WTC11 (cell line): ENCODE measurements at regions not wholly inside any gene's neighbourhood (a gene's known extent, or its start where the extent isn't known, plus 50 kb on each side); places are given as distances from the start of the nearest gene placed in this dataset.

Experiments
- ATAC-seq: fragments of 200-7000 bp; cut with Tn5 transposase; 2 replicates; pipeline ENCODE4 v1.10.0; 2021; ENCODE audit warnings: mild to moderate bottlenecking, moderate library complexity
- CTCF ChIA-PET: fragments of 300-600 bp; sonication (Branson Sonifier 250); formaldehyde crosslinking; loops from one replicate; lab custom pipeline; 2021; ENCODE audit warnings: antibody characterized with exemption; lab: Charles Lee
- POLR2A ChIA-PET: fragments of 350-600 bp; sonication (Branson Sonifier 250); formaldehyde crosslinking; loops from one replicate; lab custom pipeline; 2021; ENCODE audit warnings: antibody characterized with exemption; lab: Charles Lee
- DNase-seq: peaks from one replicate; pipeline ENCODE4 v3.0.0; 2021; ENCODE audit warnings: low spot score
- H3K27ac Mint-ChIP-seq: 2 replicates; pipeline ENCODE4 v1.8.0; 2021; ENCODE audit warnings: mixed read lengths
- H3K27me3 Mint-ChIP-seq: 2 replicates; pipeline ENCODE4 v1.8.0; 2021; ENCODE audit warnings: low read depth, mild to moderate bottlenecking, moderate library complexity, mixed read lengths
- H3K36me3 Mint-ChIP-seq: 2 replicates; pipeline ENCODE4 v1.8.0; 2021; ENCODE audit warnings: mixed read lengths
- H3K4me1 Mint-ChIP-seq: 2 replicates; pipeline ENCODE4 v1.8.0; 2022; ENCODE audit warnings: mixed read lengths
- H3K4me3 Mint-ChIP-seq: 2 replicates; pipeline ENCODE4 v1.8.0; 2021; ENCODE audit warnings: mild to moderate bottlenecking, moderate library complexity, mixed read lengths
- H3K9me3 Mint-ChIP-seq: 2 replicates; pipeline ENCODE4 v1.8.0; 2021; ENCODE audit warnings: mixed read lengths
- ESRRA ChIP-seq: sonication (generic); formaldehyde crosslinking; IDR thresholded peaks from 2 replicates; pipeline ENCODE4 v1.8.1; 2022; ENCODE audit warnings: mild to moderate bottlenecking, missing genetic modification reagents, borderline replicate concordance
- FOXJ3 ChIP-seq: sonication (generic); formaldehyde crosslinking; IDR thresholded peaks from 2 replicates; pipeline ENCODE4 v1.9.0; 2021; ENCODE audit warnings: missing genetic modification reagents, mild to moderate bottlenecking, borderline replicate concordance
- FOXP1 ChIP-seq: sonication (generic); formaldehyde crosslinking; IDR thresholded peaks from 2 replicates; pipeline ENCODE4 v1.8.0; 2022; ENCODE audit warnings: missing genetic modification reagents, mild to moderate bottlenecking, moderate library complexity, borderline replicate concordance
- FOXP4 ChIP-seq: sonication (generic); formaldehyde crosslinking; IDR thresholded peaks from 2 replicates; pipeline ENCODE4 v1.8.0; 2022; ENCODE audit warnings: mild to moderate bottlenecking, missing genetic modification reagents
- KAT7 ChIP-seq: sonication (generic); formaldehyde crosslinking; IDR thresholded peaks from 2 replicates; pipeline ENCODE4 v1.8.1; 2023; ENCODE audit warnings: missing genetic modification reagents, mild to moderate bottlenecking, borderline replicate concordance
- MAX ChIP-seq: sonication (generic); formaldehyde crosslinking; IDR thresholded peaks from 2 replicates; pipeline ENCODE4 v1.8.0; 2022; ENCODE audit warnings: mild to moderate bottlenecking, missing genetic modification reagents
- NFATC4 ChIP-seq: fragments of 250-450 bp; sonication (Bioruptor Pico); IDR thresholded peaks from 2 replicates; pipeline ENCODE4 v1.9.0; 2021; ENCODE audit warnings: mild to moderate bottlenecking
- RORB ChIP-seq: fragments of 250-450 bp; sonication (Bioruptor Pico); IDR thresholded peaks from 2 replicates; pipeline ENCODE4 v1.9.0; 2021; ENCODE audit warnings: mild to moderate bottlenecking
- SMAD4 ChIP-seq: sonication (generic); formaldehyde crosslinking; IDR thresholded peaks from 2 replicates; pipeline ENCODE4 v1.8.0; 2022; ENCODE audit warnings: mild to moderate bottlenecking, missing genetic modification reagents
- TP53 ChIP-seq: sonication (generic); formaldehyde crosslinking; IDR thresholded peaks from 2 replicates; pipeline ENCODE4 v1.8.1; 2023; ENCODE audit warnings: mild to moderate bottlenecking, missing genetic modification reagents
- ZNF219 ChIP-seq: sonication (generic); formaldehyde crosslinking; IDR thresholded peaks from 2 replicates; pipeline ENCODE4 v1.8.0; 2023; ENCODE audit warnings: missing genetic modification reagents, mild to moderate bottlenecking, borderline replicate concordance
- ZNF281 ChIP-seq: sonication (generic); formaldehyde crosslinking; IDR thresholded peaks from 2 replicates; pipeline ENCODE4 v1.8.0; 2023; ENCODE audit warnings: mild to moderate bottlenecking, missing genetic modification reagents
- ZNF671 ChIP-seq: fragments of 250-450 bp; sonication (Bioruptor Pico); IDR thresholded peaks from 2 replicates; pipeline ENCODE4 v1.8.0; 2021; ENCODE audit warnings: mild to moderate bottlenecking
- ZSCAN18 ChIP-seq: fragments of 250-450 bp; sonication (Bioruptor Pico); IDR thresholded peaks from 2 replicates; pipeline ENCODE4 v2.1.2; 2022; ENCODE audit warnings: mild to moderate bottlenecking, moderate library complexity
- TF ChIP-seq, protein P1 (sequence below): sonication (generic); formaldehyde crosslinking; IDR thresholded peaks from 2 replicates; pipeline ENCODE4 v1.8.1; 2023; ENCODE audit warnings: mild to moderate bottlenecking, missing genetic modification reagents, moderate library complexity
- TF ChIP-seq, protein P2 (sequence below): sonication (generic); formaldehyde crosslinking; IDR thresholded peaks from 2 replicates; pipeline ENCODE4 v1.8.1; 2023; ENCODE audit warnings: mild to moderate bottlenecking, moderate library complexity, missing genetic modification reagents
- TF ChIP-seq, protein P3 (sequence below): sonication (generic); formaldehyde crosslinking; IDR thresholded peaks from 2 replicates; pipeline ENCODE4 v1.8.0; 2022; ENCODE audit warnings: mild to moderate bottlenecking, missing genetic modification reagents
- TF ChIP-seq, protein P4 (sequence below): fragments of 250-450 bp; sonication (Bioruptor Pico); IDR thresholded peaks from 2 replicates; pipeline ENCODE4 v1.9.0; 2021; ENCODE audit warnings: moderate library complexity, mild to moderate bottlenecking, inconsistent platforms, borderline replicate concordance

DNA sequence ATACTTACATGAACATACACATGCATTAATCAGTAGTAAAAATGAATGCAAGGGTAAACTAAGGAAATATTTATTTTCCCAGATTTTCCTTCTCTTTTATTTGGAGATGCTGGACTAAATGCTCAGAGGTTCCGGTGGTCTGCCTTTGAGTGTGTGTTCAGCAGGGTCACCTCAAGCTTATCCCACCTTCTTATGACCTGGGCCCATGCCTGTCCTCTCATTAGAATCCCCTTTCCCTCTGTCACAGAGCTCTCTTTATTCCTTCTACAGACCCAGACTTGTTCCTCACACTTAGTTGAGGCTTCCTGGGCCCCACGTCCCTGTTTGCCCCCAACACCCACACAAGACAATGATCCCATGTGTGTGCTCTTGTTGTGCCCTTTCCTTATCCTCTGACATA lies 61.6 kb upstream of the TOP3B start:
- ChIA-PET CTCF (interaction anchor here (0.9 to 4.2 kb wide), 7 partner anchors 10 to 113 kb away, joined by 3 to 29 read pairs (median 5); no protein-coding TSS in a partner anchor), POLR2A (no interaction called here)
- no peak for TF ChIP-seq ZNF219
- no peak for TF ChIP-seq ESRRA (CRISPR knock-in tag)
- TF ChIP-seq FOXJ3 (CRISPR knock-in tag), result no peak
- TF ChIP-seq MAX (CRISPR knock-in tag), result no peak
- TF ChIP-seq NFATC4, result no peak
- TF ChIP-seq FOXP4 (CRISPR knock-in tag), result no peak
- TF ChIP-seq KAT7 (CRISPR knock-in tag), result no peak
- no peak for TF ChIP-seq SMAD4
- no peak for TF ChIP-seq ZNF281 (CRISPR knock-in tag)
- H3K9me3 Mint-ChIP-seq, result no peaks in the 10 kb centered on the region
- no peak overlapping the region for H3K27ac Mint-ChIP-seq
- DNase-seq (no peak), ATAC-seq (no peak)
- H3K4me1 Mint-ChIP-seq, result no peaks in the 10 kb centered on the region
- peaks cover 94% of the 10 kb centered on the region for H3K27me3 Mint-ChIP-seq
- H3K4me3 Mint-ChIP-seq, result no peak overlapping the region
- no peaks in the 10 kb centered on the region for H3K36me3 Mint-ChIP-seq

- TF ChIP-seq, protein P1, sequence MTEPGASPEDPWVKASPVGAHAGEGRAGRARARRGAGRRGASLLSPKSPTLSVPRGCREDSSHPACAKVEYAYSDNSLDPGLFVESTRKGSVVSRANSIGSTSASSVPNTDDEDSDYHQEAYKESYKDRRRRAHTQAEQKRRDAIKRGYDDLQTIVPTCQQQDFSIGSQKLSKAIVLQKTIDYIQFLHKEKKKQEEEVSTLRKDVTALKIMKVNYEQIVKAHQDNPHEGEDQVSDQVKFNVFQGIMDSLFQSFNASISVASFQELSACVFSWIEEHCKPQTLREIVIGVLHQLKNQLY (CRISPR knock-in tag), result no peak
- TF ChIP-seq ZSCAN18 (CRISPR knock-in tag), result no peak
- TF ChIP-seq, protein P2, sequence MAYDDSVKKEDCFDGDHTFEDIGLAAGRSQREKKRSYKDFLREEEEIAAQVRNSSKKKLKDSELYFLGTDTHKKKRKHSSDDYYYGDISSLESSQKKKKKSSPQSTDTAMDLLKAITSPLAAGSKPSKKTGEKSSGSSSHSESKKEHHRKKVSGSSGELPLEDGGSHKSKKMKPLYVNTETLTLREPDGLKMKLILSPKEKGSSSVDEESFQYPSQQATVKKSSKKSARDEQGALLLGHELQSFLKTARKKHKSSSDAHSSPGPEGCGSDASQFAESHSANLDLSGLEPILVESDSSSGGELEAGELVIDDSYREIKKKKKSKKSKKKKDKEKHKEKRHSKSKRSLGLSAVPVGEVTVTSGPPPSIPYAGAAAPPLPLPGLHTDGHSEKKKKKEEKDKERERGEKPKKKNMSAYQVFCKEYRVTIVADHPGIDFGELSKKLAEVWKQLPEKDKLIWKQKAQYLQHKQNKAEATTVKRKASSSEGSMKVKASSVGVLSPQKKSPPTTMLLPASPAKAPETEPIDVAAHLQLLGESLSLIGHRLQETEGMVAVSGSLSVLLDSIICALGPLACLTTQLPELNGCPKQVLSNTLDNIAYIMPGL (CRISPR knock-in tag), result no peak
- TF ChIP-seq TP53 (CRISPR knock-in tag), result no peak
- TF ChIP-seq ZNF671 (CRISPR knock-in tag), result no peak
- TF ChIP-seq, protein P3, sequence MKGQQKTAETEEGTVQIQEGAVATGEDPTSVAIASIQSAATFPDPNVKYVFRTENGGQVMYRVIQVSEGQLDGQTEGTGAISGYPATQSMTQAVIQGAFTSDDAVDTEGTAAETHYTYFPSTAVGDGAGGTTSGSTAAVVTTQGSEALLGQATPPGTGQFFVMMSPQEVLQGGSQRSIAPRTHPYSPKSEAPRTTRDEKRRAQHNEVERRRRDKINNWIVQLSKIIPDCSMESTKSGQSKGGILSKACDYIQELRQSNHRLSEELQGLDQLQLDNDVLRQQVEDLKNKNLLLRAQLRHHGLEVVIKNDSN (CRISPR knock-in tag), result no peak
- TF ChIP-seq RORB (CRISPR knock-in tag), result no peak
- TF ChIP-seq, protein P4, sequence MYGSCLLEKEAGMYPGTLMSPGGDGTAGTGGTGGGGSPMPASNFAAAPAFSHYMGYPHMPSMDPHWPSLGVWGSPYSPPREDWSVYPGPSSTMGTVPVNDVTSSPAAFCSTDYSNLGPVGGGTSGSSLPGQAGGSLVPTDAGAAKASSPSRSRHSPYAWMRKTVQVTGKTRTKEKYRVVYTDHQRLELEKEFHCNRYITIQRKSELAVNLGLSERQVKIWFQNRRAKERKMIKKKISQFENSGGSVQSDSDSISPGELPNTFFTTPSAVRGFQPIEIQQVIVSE, result no peak
- TF ChIP-seq FOXP1 (CRISPR knock-in tag), result no peak
- CTCF ChIA-PET, result interaction anchor here (0.7 to 4.2 kb wide), 11 partner anchors 9 to 300 kb away, joined by 3 to 29 read pairs (median 4); no protein-coding TSS in a partner anchor
- no peak for DNase-seq
- peak; percentile 16; the same call in 1 of the 2 replicates for ATAC-seq
- POLR2A ChIA-PET, result no interaction called here
- Mint-ChIP-seq H3K36me3 (no peaks in the 10 kb centered on the region), H3K4me3 (no peak overlapping the region), H3K27ac (no peak overlapping the region), H3K27me3 (peaks cover 94% of the 10 kb centered on the region), H3K9me3 (no peaks in the 10 kb centered on the region), H3K4me1 (no peaks in the 10 kb centered on the region)
Measured at GRCh38 chr22:22043296-22044078, 60.9 kb upstream of the TOP3B start.
